ENCODE measurements at regions not wholly inside any gene's neighbourhood (a gene's known extent, or its start where the extent isn't known, plus 50 kb on each side); places are given as distances from the start of the nearest gene placed in this dataset.

DNA sequence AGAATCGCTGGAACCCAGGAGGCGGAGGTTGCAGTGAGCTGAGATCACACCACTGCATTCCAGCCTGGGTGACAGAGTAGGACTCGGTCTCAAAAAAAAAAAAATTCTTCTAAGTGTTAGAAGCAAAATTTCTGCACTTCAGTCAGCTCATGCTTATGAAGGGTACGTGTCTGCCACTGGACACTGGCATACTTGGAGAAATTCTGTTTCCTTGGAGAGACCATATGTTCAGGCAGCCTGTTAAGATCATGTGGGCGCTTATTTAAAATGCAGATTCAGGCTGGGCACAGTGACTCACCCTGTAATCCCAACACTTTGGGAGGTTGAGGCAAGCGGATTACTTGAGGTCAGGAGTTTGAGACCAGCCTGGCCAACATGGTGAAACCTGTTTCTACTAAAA lies 85.6 kb upstream of the IQSEC1 start:
- H3K27ac ChIP-seq (ENCODE audit: low read depth, low read length) = no peak overlapping the region

DNA sequence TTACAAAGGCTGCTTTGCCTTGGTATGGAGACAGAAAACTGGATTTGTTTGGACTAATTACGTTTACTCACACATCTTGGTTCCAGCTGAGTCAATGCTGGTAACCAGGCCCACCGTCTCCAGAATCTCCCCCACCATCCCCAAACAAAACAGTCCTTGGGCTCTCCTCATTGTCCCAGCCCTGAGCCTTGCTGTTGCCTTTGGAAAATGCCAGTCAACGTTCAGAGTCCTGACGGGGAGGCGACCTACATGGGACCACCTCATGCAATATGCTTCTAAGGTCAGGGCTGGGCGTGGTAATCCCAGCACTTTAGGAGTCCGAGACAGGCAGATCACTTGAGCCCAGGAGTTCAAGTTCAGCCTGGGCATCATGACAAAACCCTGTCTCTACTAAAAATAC lies 85.2 kb upstream of the IQSEC1 start:
- Histone ChIP-seq H3K4me1 (ENCODE audit: control insufficient read depth, low read length) (no peaks in the 10 kb centered on the region), H3K79me2 (ENCODE audit: control insufficient read depth, low read length) (no peaks in the 10 kb centered on the region), H3K27me3 (ENCODE audit: control insufficient read depth, low read length) (0 out of 2 replicates have a peak, but pooled peaks cover 2% of the 10 kb centered on the region), H3K27ac (ENCODE audit: low read depth, low read length) (no peak overlapping the region), H4K20me1 (ENCODE audit: control insufficient read depth, insufficient read depth, low read depth, low read length) (no peaks in the 10 kb centered on the region), H3K9me3 (ENCODE audit: control insufficient read depth, insufficient read depth, low read length) (peaks cover 5% of the 10 kb centered on the region), H3K4me3 (ENCODE audit: low read length) (no peak overlapping the region), H3K9me2 (replicated peaks; ENCODE audit: control insufficient read depth, low read length) (no peaks in the 10 kb centered on the region), H3K4me2 (ENCODE audit: low read length) (no peak overlapping the region), H3F3A (ENCODE audit: control insufficient read depth, insufficient read depth) (no peaks in the 10 kb centered on the region), H3K36me3 (ENCODE audit: control insufficient read depth, low read length) (no peaks in the 10 kb centered on the region)
- TF ChIP-seq EZH2phosphoT487 (IDR thresholded peaks at IDR 0.05; ENCODE audit: borderline replicate concordance, low read length) (no peak), CTCF (IDR thresholded peaks at IDR 0.05; ENCODE audit: low read depth, low read length, poor library complexity, severe bottlenecking) (no peak)

More for the DNA sequence above, 85.6 kb upstream of the IQSEC1 start:
- Histone ChIP-seq H3K79me2 (ENCODE audit: control insufficient read depth, low read length) (no peaks in the 10 kb centered on the region), H3K4me3 (ENCODE audit: low read length) (no peak overlapping the region), H3K4me1 (ENCODE audit: control insufficient read depth, low read length) (no peaks in the 10 kb centered on the region), H4K20me1 (ENCODE audit: control insufficient read depth, insufficient read depth, low read depth, low read length) (no peaks in the 10 kb centered on the region), H3K9me2 (replicated peaks; ENCODE audit: control insufficient read depth, low read length) (no peaks in the 10 kb centered on the region), H3K4me2 (ENCODE audit: low read length) (no peak overlapping the region), H3K36me3 (ENCODE audit: control insufficient read depth, low read length) (no peaks in the 10 kb centered on the region), H3K9me3 (ENCODE audit: control insufficient read depth, insufficient read depth, low read length) (peaks cover 5% of the 10 kb centered on the region), H3F3A (ENCODE audit: control insufficient read depth, insufficient read depth) (no peaks in the 10 kb centered on the region), H3K27me3 (ENCODE audit: control insufficient read depth, low read length) (0 out of 2 replicates have a peak, but pooled peaks cover 2% of the 10 kb centered on the region)
- TF ChIP-seq EZH2phosphoT487 (IDR thresholded peaks at IDR 0.05; ENCODE audit: borderline replicate concordance, low read length) = no peak
- no peak for TF ChIP-seq CTCF (IDR thresholded peaks at IDR 0.05; ENCODE audit: low read depth, low read length, poor library complexity, severe bottlenecking)

- H3K27me3 ChIP-seq (ENCODE audit: control insufficient read depth, low read length) = 0 out of 2 replicates have a peak, but pooled peaks cover 2% of the 10 kb centered on the region
- TF ChIP-seq EZH2phosphoT487 (IDR thresholded peaks at IDR 0.05; ENCODE audit: borderline replicate concordance, low read length) = no peak
- no peak for TF ChIP-seq CTCF (IDR thresholded peaks at IDR 0.05; ENCODE audit: low read depth, low read length, poor library complexity, severe bottlenecking)
- no peaks in the 10 kb centered on the region for H3K79me2 ChIP-seq (ENCODE audit: control insufficient read depth, low read length)
Measured at GRCh38 chr3:13157986-13158385, 84.8 kb upstream of the IQSEC1 start.

More at GRCh38 chr3:13157986-13158385, 84.8 kb upstream of the IQSEC1 start:
- H3K4me1 ChIP-seq (ENCODE audit: control insufficient read depth, low read length) = no peaks in the 10 kb centered on the region
- H3K9me2 ChIP-seq (replicated peaks; ENCODE audit: control insufficient read depth, low read length) = no peaks in the 10 kb centered on the region
- no peak overlapping the region for H3K4me3 ChIP-seq (ENCODE audit: low read length)
- H3K9me3 ChIP-seq (ENCODE audit: control insufficient read depth, insufficient read depth, low read length) = peaks cover 5% of the 10 kb centered on the region
- H3F3A ChIP-seq (ENCODE audit: control insufficient read depth, insufficient read depth) = no peaks in the 10 kb centered on the region
- H3K27ac ChIP-seq (ENCODE audit: low read depth, low read length) = no peak overlapping the region
- H3K4me2 ChIP-seq (ENCODE audit: low read length) = no peak overlapping the region
- no peaks in the 10 kb centered on the region for H4K20me1 ChIP-seq (ENCODE audit: control insufficient read depth, insufficient read depth, low read depth, low read length)
- no peaks in the 10 kb centered on the region for H3K36me3 ChIP-seq (ENCODE audit: control insufficient read depth, low read length)
